Panc1 (cell line): ENCODE measurements at regions not wholly inside any gene's neighbourhood (a gene's known extent, or its start where the extent isn't known, plus 50 kb on each side); places are given as distances from the start of the nearest gene placed in this dataset.

Experiments
- CTCF ChIP-seq: fragments of 450-650 bp; IDR thresholded peaks from 2 replicates; pipeline ENCODE4 v1.5.1; 2017; ENCODE audit warnings: mild to moderate bottlenecking
- POLR2AphosphoS5 ChIP-seq: IDR thresholded peaks from 2 replicates; pipeline ENCODE4 v1.6.1; 2012; ENCODE audit warnings: mild to moderate bottlenecking, low read depth, low read length, moderate library complexity
- SIN3A ChIP-seq: IDR thresholded peaks from 2 replicates; pipeline ENCODE4 v1.6.1; 2012; ENCODE audit warnings: low read depth, mild to moderate bottlenecking, low read length, moderate library complexity, borderline replicate concordance; ENCODE audit not compliant: insufficient read depth

GRCh38 chr10:30172673-30173072, 113.3 kb upstream of the JCAD start:
- TF ChIP-seq CTCF: no peak
- no peak for TF ChIP-seq POLR2AphosphoS5
- no peak for TF ChIP-seq SIN3A
